HG03558 (cell line): ENCODE measurements at regions not wholly inside any gene's neighbourhood (a gene's known extent, or its start where the extent isn't known, plus 50 kb on each side); places are given as distances from the start of the nearest gene placed in this dataset.
"Not testable (repeated sequence)": the region's sequence is repeated elsewhere in the genome, so short reads cannot be mapped to it uniquely, and the experiment has no call there.

ENCODE experiments used
- ATAC-seq: cut with Tn5 transposase; IDR thresholded peaks from one replicate; pipeline ENCODE4 v1.9.1; 2021; ENCODE audit warnings: moderate number of reproducible peaks; ENCODE audit not compliant: unreplicated experiment; ENCODE audit errors: extremely low read depth

GRCh38 chr9:81372628-81373191 lies 316.6 kb downstream of the TLE1 start:
- ATAC-seq, result no peak

DNA sequence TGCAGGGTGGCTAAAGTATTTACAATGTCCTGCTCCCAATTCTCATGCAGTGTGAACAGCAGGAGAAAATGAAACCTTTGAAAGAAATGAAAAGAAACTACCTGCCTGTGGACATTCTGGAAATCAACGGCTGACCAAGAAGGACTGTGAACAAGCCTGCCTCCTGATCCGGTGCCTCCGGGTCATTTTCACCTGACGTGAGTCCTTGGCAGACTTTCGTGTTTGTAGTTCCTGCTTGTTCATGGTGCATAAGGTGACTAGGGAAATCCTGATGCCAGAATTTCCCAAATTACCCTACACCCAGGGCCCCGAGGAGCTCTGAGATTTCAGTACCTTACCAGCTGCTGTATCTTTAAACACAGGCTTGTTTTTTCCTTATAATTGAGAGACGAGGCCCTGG lies 317.5 kb downstream of the TLE1 start:
- ATAC-seq, result no peak

DNA sequence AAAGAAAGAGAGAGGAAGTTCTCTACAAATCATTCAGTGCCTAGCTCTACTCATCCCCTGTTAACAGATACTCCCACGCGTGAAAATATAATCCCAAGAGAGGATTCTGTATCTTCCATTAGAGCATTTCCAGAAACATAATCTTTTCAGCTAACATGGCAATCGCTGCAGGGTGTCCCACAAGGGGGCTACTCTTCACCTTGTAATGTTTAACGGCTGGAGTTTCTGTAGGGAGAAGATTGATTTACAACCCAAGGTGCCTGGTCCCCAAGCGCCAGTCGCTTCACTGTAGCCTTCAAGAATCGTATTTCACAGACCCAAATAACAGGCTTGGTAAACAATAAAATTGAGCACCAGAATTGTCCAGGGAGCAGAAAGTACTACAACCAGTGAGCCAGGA lies 318.7 kb downstream of the TLE1 start:
- ATAC-seq, result no peak

DNA sequence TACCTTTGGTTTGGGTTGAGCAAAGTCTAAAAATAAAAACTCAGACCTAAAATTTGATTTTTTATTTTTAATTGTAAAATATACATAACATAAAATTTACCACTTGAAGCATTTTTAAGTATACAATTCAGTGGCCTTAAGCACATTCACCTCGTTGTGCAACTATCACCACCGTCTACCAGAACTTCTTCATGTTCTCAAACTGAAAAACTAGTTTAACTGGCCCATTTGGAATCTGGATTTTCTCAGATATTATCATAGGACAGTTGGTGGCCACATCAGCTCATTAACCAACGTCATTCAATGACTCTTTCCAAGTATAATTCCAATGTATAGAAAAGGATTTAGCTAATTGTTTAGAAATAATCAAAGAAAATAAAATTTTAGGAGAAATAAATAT lies 319.3 kb downstream of the TLE1 start:
- no peak for ATAC-seq

- ATAC-seq, result no peak
Measured at GRCh38 chr9:81369121-81369520, 320.2 kb downstream of the TLE1 start.

DNA sequence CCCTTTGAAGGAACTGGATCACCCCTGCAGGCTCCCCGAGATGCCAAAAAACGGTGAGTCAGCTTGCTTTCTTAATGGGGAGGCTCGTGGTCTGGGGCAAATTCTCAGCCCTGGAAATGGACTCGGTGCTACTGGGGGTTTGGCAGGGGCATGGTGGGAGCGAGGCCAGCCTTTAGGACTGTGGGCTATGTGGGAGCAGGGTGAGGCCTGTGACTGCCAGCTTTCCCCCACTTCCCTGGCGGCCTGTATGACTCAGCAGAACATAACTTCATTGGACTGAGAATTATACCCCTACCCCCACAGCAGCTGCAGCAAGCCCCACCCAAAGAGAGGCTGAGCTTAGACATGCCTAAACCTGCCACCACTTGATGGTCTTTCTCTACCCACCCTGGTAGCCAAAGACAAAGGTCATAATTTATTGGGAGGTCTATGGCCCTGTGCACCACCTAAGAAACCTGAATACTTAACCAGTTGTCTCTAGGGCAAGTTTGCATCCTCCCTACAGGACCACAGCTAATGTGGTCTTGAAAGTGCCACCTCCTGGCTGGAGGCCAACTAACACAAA lies 325.3 kb downstream of the TLE1 start:
- ATAC-seq, result no peak

DNA sequence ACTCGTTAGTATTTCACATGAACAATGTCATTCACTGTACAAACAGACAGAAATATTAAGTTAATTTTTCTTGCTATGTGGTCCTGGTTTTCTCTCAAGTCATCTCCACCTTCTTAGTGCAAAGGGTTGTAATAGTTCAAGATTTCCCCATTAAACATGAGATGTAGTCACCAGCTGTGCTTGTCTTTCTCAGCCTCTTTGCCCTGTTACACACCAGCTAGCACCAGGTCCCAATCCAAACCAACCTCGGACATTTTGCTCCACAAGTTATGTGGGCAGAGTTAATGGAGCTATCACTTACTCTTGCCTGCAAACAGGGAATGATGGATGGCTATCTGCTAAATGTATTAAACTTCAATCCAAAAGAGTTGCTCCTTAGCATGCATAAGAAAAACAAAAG lies 328.1 kb downstream of the TLE1 start:
- no peak for ATAC-seq

- ATAC-seq, result no peak
Measured at GRCh38 chr9:81351166-81351565, 338.2 kb downstream of the TLE1 start.

- ATAC-seq, result no peak
Measured at GRCh38 chr9:81344366-81344765, 345.0 kb downstream of the TLE1 start.

DNA sequence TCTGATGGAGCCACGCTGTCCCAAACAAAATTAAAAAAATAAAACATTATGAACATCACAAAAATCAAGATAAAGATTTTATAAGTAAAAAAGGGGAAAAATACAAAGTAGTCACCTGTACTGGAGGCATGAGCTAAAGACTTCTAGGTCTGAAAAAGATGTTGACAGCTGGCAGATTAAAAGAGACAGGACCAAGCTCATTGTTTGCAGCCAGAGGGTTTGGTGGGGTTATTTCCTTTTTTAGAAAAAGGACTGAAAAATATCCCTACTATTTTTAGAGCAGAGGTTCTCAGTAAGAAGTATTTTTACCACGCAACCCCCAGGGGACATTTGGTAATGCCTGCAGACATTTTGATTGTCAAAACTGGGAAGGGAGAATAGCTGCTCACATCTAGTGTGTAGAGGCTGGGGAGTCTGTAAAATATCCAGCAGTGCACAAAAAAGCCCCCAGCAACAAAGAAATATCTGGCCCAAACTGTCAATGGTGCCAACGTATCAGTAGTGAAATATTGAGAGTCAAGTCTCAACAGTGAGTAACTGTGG lies 353.4 kb downstream of the TLE1 start:
- ATAC-seq, result no peak

DNA sequence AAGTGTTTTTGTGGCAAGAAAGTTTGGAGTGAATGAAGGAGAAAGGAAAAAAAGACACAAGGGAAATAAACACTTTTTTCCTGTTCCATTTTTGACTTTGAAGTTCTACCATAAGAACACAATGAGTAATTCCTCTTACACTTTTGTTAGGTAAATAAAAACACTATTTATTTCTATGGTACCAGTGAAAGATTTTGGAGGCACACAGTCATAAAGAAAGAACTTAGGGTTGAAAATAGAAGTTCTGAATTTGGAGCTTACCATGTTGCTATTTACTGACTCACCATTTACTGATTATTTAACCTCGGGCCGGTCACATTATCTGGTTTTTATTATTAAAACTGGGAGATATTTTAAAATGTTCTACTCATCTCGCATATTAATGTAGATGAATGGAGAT lies 367.8 kb downstream of the TLE1 start:
- no peak for ATAC-seq

DNA sequence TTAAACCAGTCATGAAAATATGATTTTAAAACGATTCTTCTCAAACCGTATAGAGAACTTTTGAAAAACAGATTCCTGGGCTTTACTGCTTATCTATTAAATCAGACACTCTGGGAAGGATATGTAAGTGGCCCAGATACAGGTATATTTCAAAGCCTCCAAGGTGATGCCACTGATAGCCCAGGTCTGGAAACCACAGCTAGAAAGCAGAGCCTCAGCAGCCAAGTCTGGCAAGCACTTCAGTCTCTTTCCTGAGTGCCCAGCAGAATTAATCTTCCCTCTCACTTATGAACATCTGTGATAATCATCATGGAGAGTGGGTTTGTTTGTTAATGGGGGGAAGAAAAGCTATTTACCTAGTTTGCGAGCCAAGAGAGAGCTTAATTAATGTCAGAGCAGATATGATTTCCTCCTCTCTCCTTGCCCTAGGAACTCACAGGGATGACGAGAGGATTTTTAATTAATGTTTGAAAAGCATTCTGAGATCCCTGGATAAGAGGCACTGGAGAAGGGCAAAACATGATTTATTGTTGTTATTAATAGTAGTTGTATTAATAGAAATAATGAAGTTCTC lies 368.4 kb downstream of the TLE1 start:
- no peak for ATAC-seq

DNA sequence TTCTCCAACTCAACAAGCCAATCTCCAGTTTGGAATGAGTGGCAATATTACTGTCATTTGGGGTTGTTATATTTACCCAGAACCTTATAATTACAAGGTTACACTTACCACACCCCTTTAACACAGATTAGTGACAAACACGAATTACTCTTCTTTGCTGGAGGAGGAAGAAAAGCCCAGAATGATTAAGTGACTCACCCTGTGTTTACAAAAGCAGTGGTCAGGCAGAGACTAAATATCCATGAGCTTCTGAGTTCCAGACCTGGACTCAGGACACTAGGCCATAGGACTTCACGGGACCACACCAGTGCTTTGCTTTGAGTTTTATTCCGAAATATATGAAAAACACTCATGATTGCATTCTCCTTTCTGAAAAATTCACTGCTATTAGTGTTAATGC lies 370.8 kb downstream of the TLE1 start:
- ATAC-seq, result no peak

GRCh38 chr9:81317939-81318338 lies 371.4 kb downstream of the TLE1 start:
- no peak for ATAC-seq

- ATAC-seq, result no peak
Measured at GRCh38 chr9:81317223-81317622, 372.1 kb downstream of the TLE1 start.

GRCh38 chr9:81314490-81314889 lies 374.9 kb downstream of the TLE1 start:
- ATAC-seq, result no peak

- ATAC-seq, result no peak
Measured at GRCh38 chr9:81313877-81314276, 375.5 kb downstream of the TLE1 start.

- no peak for ATAC-seq
Measured at GRCh38 chr9:81312346-81312745, 377.0 kb downstream of the TLE1 start.

GRCh38 chr9:81308404-81308803 lies 380.9 kb downstream of the TLE1 start:
- ATAC-seq, result no peak

- ATAC-seq, result not testable (repeated sequence)
Measured at GRCh38 chr9:81307791-81308190, 381.6 kb downstream of the TLE1 start.

- ATAC-seq, result no peak
Measured at GRCh38 chr9:81305561-81306182, 383.7 kb downstream of the TLE1 start.

DNA sequence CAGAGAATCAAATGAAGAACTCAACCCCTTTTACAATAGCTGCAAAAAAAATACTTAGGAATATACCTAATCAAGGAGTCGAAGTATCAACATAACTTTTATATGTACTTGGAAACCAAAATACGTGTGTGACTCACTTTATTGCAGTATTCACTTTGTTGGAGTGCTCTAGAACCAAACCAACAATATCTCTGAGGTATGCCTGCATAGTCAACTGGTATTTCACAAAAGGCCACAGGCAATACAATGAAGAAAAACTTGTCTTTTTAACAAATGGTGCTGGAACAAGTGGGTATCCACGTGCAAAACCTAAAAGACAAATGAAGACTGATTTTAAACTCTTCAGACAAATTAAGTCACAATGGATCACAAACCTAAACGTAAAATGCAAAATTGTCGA lies 385.7 kb downstream of the TLE1 start:
- ATAC-seq, result no peak
